Common myeloid progenitor, CD34-positive (primary cell): ENCODE measurements at regions not wholly inside any gene's neighbourhood (a gene's known extent, or its start where the extent isn't known, plus 50 kb on each side); places are given as distances from the start of the nearest gene placed in this dataset.

Source experiments
- CTCF ChIA-PET: fragments of 350-600 bp; sonication (Branson Sonifier 250); formaldehyde crosslinking; loops from one replicate; lab custom pipeline; 2021; ENCODE audit warnings: antibody characterized with exemption; lab: Charles Lee
- POLR2A ChIA-PET: fragments of 350-600 bp; sonication (Branson Sonifier 250); formaldehyde crosslinking; loops from one replicate; lab custom pipeline; 2021; ENCODE audit warnings: antibody characterized with exemption; lab: Charles Lee
- DNase-seq, 3 donors: peaks; one replicate each; pipeline versions ENCODE4 v3.0.0 to v3.0.0-alpha.2; 2013
- H3K27ac ChIP-seq, 2 experiments: 1 replicate in 1 of 2; 2 replicates in 1 of 2; pipeline ENCODE4 v1.7.0; 2013; ENCODE audit warnings: inconsistent platforms in 2 of 2, low read length in 2 of 2, mild to moderate bottlenecking in 2 of 2, low read depth in 1 of 2, moderate library complexity in 1 of 2; ENCODE audit not compliant: severe bottlenecking in 2 of 2, insufficient read depth in 1 of 2, poor library complexity in 1 of 2
- H3K27me3 ChIP-seq, 5 experiments: replicated peaks in 2 of 5; 1 replicate in 3 of 5; 2 replicates in 2 of 5; pipeline versions ENCODE4 v1.6.1 to v1.7.0; 2013; ENCODE audit warnings: low read length in 4 of 5, mild to moderate bottlenecking in 2 of 5, moderate library complexity in 2 of 5, inconsistent platforms in 1 of 5; ENCODE audit not compliant: insufficient read depth in 5 of 5, control insufficient read depth in 4 of 5
- H3K36me3 ChIP-seq, 4 experiments: 1 replicate in 2 of 4; 2 replicates in 2 of 4; pipeline versions ENCODE4 v1.6.1 to v1.7.0; 2013; ENCODE audit warnings: low read length in 3 of 4, control low read depth in 1 of 4, mild to moderate bottlenecking in 1 of 4; ENCODE audit not compliant: control insufficient read depth in 4 of 4, insufficient read depth in 4 of 4
- H3K4me1 ChIP-seq, 4 experiments: 1 replicate in 3 of 4; 2 replicates in 1 of 4; pipeline versions ENCODE4 v1.6.1 to v1.7.1; 2013; ENCODE audit warnings: low read length in 3 of 4, mild to moderate bottlenecking in 3 of 4, control low read depth in 1 of 4, inconsistent platforms in 1 of 4, moderate library complexity in 1 of 4; ENCODE audit not compliant: control insufficient read depth in 4 of 4, insufficient read depth in 4 of 4; ENCODE audit errors: control extremely low read depth in 1 of 4
- H3K4me3 ChIP-seq, 7 experiments: 1 replicate in 4 of 7; 2 replicates in 3 of 7; pipeline versions ENCODE4 v1.5.1 to v1.7.0; 2013; ENCODE audit warnings: mild to moderate bottlenecking in 7 of 7, low read length in 6 of 7, moderate library complexity in 6 of 7, inconsistent platforms in 2 of 7, low read depth in 2 of 7, control low read depth in 1 of 7; ENCODE audit not compliant: insufficient read depth in 4 of 7, control insufficient read depth in 1 of 7; ENCODE audit errors: extremely low read depth in 1 of 7
- H3K9me3 ChIP-seq, 5 experiments: 1 replicate in 4 of 5; 2 replicates in 1 of 5; pipeline versions ENCODE4 v1.6.1 to v1.7.1; 2013; ENCODE audit warnings: low read length in 4 of 5, mild to moderate bottlenecking in 2 of 5, inconsistent platforms in 1 of 5, low read depth in 1 of 5, moderate library complexity in 1 of 5; ENCODE audit not compliant: control insufficient read depth in 4 of 5, insufficient read depth in 2 of 5; ENCODE audit errors: control extremely low read depth in 1 of 5
- WGBS: methylation state at CpG from one replicate; pipeline ENCODE4 v1.1.5; 2013; ENCODE audit not compliant: insufficient coverage; 5-methylcytosine and 5-hydroxymethylcytosine counted together

GRCh38 chr13:60944863-60945262 is 470.8 kb downstream of the PCDH20 start:
- CTCF ChIA-PET, result no interaction called here

GRCh38 chr13:60944016-60944415 is 471.6 kb downstream of the PCDH20 start:
- POLR2A ChIA-PET, result no interaction called here
- 100% methylated on average over 1 of the region's 1 CpG for WGBS
- Histone ChIP-seq H3K36me3 (no peaks in the 10 kb centered on the region), H3K27me3 (no peaks in the 10 kb centered on the region), H3K9me3 (peaks cover 0 to 2% (median 0%) of the 10 kb centered on the region in 5 experiments), H3K4me1 (no peaks in the 10 kb centered on the region), H3K4me3 (no peak overlapping the region), H3K27ac (no peak overlapping the region)
- DNase-seq, result no peak
- CTCF ChIA-PET, result no interaction called here

More at GRCh38 chr13:60944863-60945262, 470.8 kb downstream of the PCDH20 start:
- DNase-seq, result no peak
- H3K4me1 ChIP-seq, result no peaks in the 10 kb centered on the region
- peaks cover 0 to 2% (median 0%) of the 10 kb centered on the region in 5 experiments for H3K9me3 ChIP-seq
- H3K36me3 ChIP-seq, result no peaks in the 10 kb centered on the region
- POLR2A ChIA-PET, result no interaction called here
- no CpG with 5 or more reads among the region's 1 CpG for WGBS
- H3K27ac ChIP-seq, result no peak overlapping the region
- H3K27me3 ChIP-seq, result no peaks in the 10 kb centered on the region
- H3K4me3 ChIP-seq, result no peak overlapping the region

GRCh38 chr13:60936281-60936680 is 479.4 kb downstream of the PCDH20 start:
- CTCF ChIA-PET, result interaction anchor here (1.2 kb wide), 1 partner anchor 8 kb away, joined by 3 read pairs; no protein-coding TSS in a partner anchor
- POLR2A ChIA-PET, result no interaction called here
- no peaks in the 10 kb centered on the region for H3K27me3 ChIP-seq
- H3K27ac ChIP-seq, result no peak overlapping the region
- H3K9me3 ChIP-seq, result no peaks in the 10 kb centered on the region
- H3K4me3 ChIP-seq, result no peak overlapping the region
- no peaks in the 10 kb centered on the region for H3K4me1 ChIP-seq
- 100% methylated on average over 1 of the region's 3 CpGs for WGBS
- no peaks in the 10 kb centered on the region for H3K36me3 ChIP-seq
- no peak for DNase-seq

GRCh38 chr13:60933638-60934037 is 482.0 kb downstream of the PCDH20 start:
- H3K9me3 ChIP-seq, result no peaks in the 10 kb centered on the region
- POLR2A ChIA-PET, result no interaction called here
- no peaks in the 10 kb centered on the region for H3K36me3 ChIP-seq
- no peaks in the 10 kb centered on the region for H3K4me1 ChIP-seq
- no peaks in the 10 kb centered on the region for H3K27me3 ChIP-seq
- no peak overlapping the region for H3K4me3 ChIP-seq
- H3K27ac ChIP-seq, result no peak overlapping the region
- CTCF ChIA-PET, result no interaction called here
- WGBS, result 0% methylated on average over 1 of the region's 2 CpGs
- DNase-seq, result peak; percentile 3 to 50 (median 31)

GRCh38 chr13:60931858-60932546 is 483.6 kb downstream of the PCDH20 start:
- Histone ChIP-seq H3K4me3 (no peak overlapping the region), H3K4me1 (no peaks in the 10 kb centered on the region), H3K27me3 (no peaks in the 10 kb centered on the region), H3K36me3 (no peaks in the 10 kb centered on the region), H3K27ac (no peak overlapping the region), H3K9me3 (no peaks in the 10 kb centered on the region)
- POLR2A ChIA-PET, result no interaction called here
- WGBS, result no CpG with 5 or more reads among the region's 4 CpGs
- CTCF ChIA-PET, result no interaction called here
- DNase-seq, result no peak

GRCh38 chr13:60925686-60926085 is 490.0 kb downstream of the PCDH20 start:
- Histone ChIP-seq H3K4me1 (no peaks in the 10 kb centered on the region), H3K9me3 (no peaks in the 10 kb centered on the region), H3K27ac (no peak overlapping the region), H3K4me3 (no peak overlapping the region), H3K36me3 (no peaks in the 10 kb centered on the region), H3K27me3 (no peaks in the 10 kb centered on the region)
- CTCF ChIA-PET, result no interaction called here
- POLR2A ChIA-PET, result no interaction called here
- no peak for DNase-seq
- WGBS, result 100% methylated on average over 2 of the region's 3 CpGs

GRCh38 chr13:60924856-60925255 is 490.8 kb downstream of the PCDH20 start:
- no peak overlapping the region for H3K27ac ChIP-seq
- ChIA-PET CTCF (no interaction called here), POLR2A (no interaction called here)
- peaks cover 0 to under 1% (median 0%) of the 10 kb centered on the region in 5 experiments for H3K27me3 ChIP-seq
- H3K4me1 ChIP-seq, result no peaks in the 10 kb centered on the region
- H3K9me3 ChIP-seq, result no peaks in the 10 kb centered on the region
- WGBS, result no CpG with 5 or more reads among the region's 2 CpGs
- H3K4me3 ChIP-seq, result no peak overlapping the region
- H3K36me3 ChIP-seq, result no peaks in the 10 kb centered on the region
- DNase-seq, result no peak
